Endothelial cell of umbilical vein (primary cell): ENCODE measurements at regions not wholly inside any gene's neighbourhood (a gene's known extent, or its start where the extent isn't known, plus 50 kb on each side); places are given as distances from the start of the nearest gene placed in this dataset.
A peak's percentile ranks its signal among the peaks of the same experiment; 100 is the strongest.
"Not testable (repeated sequence)": the region's sequence is repeated elsewhere in the genome, so short reads cannot be mapped to it uniquely, and the experiment has no call there.

Source experiments
- BruUV-seq: library from RNA; stranded (reverse); fragments of 400-500 nt; replicated peaks from 2 replicates; lab custom pipeline; 2021; lab: Mats Ljungman, UMichigan
- CTCF ChIA-PET: fragments of 300-600, 350-600 bp; sonication (Branson Sonifier 250); formaldehyde crosslinking; loops from one replicate; lab custom pipeline; 2021; ENCODE audit warnings: antibody characterized with exemption, inconsistent platforms; lab: Charles Lee
- POLR2A ChIA-PET: fragments of 300-600, 350-600 bp; sonication (Branson Sonifier 250); formaldehyde crosslinking; loops from one replicate; lab custom pipeline; 2021; ENCODE audit warnings: antibody characterized with exemption, inconsistent platforms; lab: Charles Lee
- DNase-seq: peaks from one replicate; pipeline ENCODE4 v3.0.0-alpha.2; 2011; ENCODE audit warnings: low read depth, low spot score
- FAIRE-seq: peaks from 2 replicates; lab custom pipeline; 2011; peaks lifted over from hg19 to GRCh38; lab: Jason Lieb, UNC
- H2AFZ ChIP-seq: 2 replicates; pipeline ENCODE4 v1.6.0; 2012; ENCODE audit warnings: low read depth, low read length, control low read depth, inconsistent platforms
- H3K27ac ChIP-seq: 2 replicates; pipeline ENCODE4 v1.5.1; 2011; ENCODE audit warnings: low read depth, mild to moderate bottlenecking, control low read depth, low read length, moderate library complexity; ENCODE audit not compliant: insufficient read depth
- H3K27me3 ChIP-seq, 2 experiments: 2 replicates each; pipeline versions ENCODE4 v1.6.0 to v1.6.1; 2011; ENCODE audit warnings: low read length in 2 of 2, mixed read lengths in 1 of 2; ENCODE audit not compliant: control insufficient read depth in 2 of 2, insufficient read depth in 2 of 2
- H3K36me3 ChIP-seq, 2 experiments: 2 replicates in 1 of 2; 3 replicates in 1 of 2; pipeline ENCODE4 v1.5.1; 2011; ENCODE audit warnings: low read length in 2 of 2, mild to moderate bottlenecking in 1 of 2, moderate library complexity in 1 of 2; ENCODE audit not compliant: control insufficient read depth in 2 of 2, insufficient read depth in 2 of 2; ENCODE audit errors: extremely low read depth in 1 of 2
- H3K4me1 ChIP-seq: 3 replicates; pipeline ENCODE4 v1.5.1; 2011; ENCODE audit warnings: mild to moderate bottlenecking, low read length; ENCODE audit not compliant: control insufficient read depth, insufficient read depth; ENCODE audit errors: extremely low read depth
- H3K4me2 ChIP-seq: 2 replicates; pipeline ENCODE4 v1.6.1; 2011; ENCODE audit warnings: low read length, control low read depth, mixed read lengths; ENCODE audit not compliant: insufficient read depth
- H3K4me3 ChIP-seq, 3 experiments: fragments of 200-600 bp in 1 of 3; sonication (generic), shearing (Covaris generic) in 1 of 3; replicated peaks in 1 of 3; 2 replicates each; pipeline ENCODE4 v1.5.1; 2011 to 2016; ENCODE audit warnings: control low read depth in 3 of 3, low read length in 3 of 3, mild to moderate bottlenecking in 2 of 3, inconsistent platforms in 1 of 3, low read depth in 1 of 3, moderate library complexity in 1 of 3; ENCODE audit not compliant: insufficient read depth in 1 of 3
- H3K79me2 ChIP-seq: 2 replicates; pipeline ENCODE4 v1.6.0; 2012; ENCODE audit warnings: low read length, inconsistent platforms; ENCODE audit not compliant: control insufficient read depth, insufficient read depth
- H3K9ac ChIP-seq: replicated peaks from 2 replicates; pipeline ENCODE3; 2011; ENCODE audit warnings: low read length, control low read depth; ENCODE audit not compliant: insufficient read depth; ENCODE audit errors: extremely low read depth
- H3K9me1 ChIP-seq: replicated peaks from 3 replicates; pipeline ENCODE4 v1.6.0; 2011; ENCODE audit warnings: mild to moderate bottlenecking, low read length; ENCODE audit not compliant: control insufficient read depth, insufficient read depth; ENCODE audit errors: extremely low read depth
- H3K9me3 ChIP-seq: replicated peaks from 2 replicates; pipeline ENCODE4 v1.5.1; 2012; ENCODE audit warnings: low read length, inconsistent platforms; ENCODE audit not compliant: control insufficient read depth, insufficient read depth
- H4K20me1 ChIP-seq: replicated peaks from 2 replicates; pipeline ENCODE3; 2011; ENCODE audit warnings: mild to moderate bottlenecking, low read length; ENCODE audit not compliant: control insufficient read depth, insufficient read depth; ENCODE audit errors: extremely low read depth
- dilution Hi-C: fragments of 300-500 bp; cut with MboI; formaldehyde crosslinking; loops from one replicate; pipeline ENCODE4 v1.15.0; 2019; ENCODE audit warnings: low sequenced_read_pairs; ENCODE audit not compliant: extremely low pct_ligation_motif_present
- intact Hi-C: fragments of 100-400 bp; cut with micrococcal nuclease; formaldehyde crosslinking; loops from one replicate; pipeline ENCODE4 v1.10.0; 2022
- TF ChIP-seq, protein P1 (sequence below), 2 donors: IDR thresholded peaks; 1 replicate in 1 of 2; 2 replicates in 1 of 2; pipeline ENCODE4 v1.5.1; 2011; ENCODE audit warnings: low read length in 2 of 2, mild to moderate bottlenecking in 2 of 2, moderate library complexity in 2 of 2, control low read depth in 1 of 2, inconsistent platforms in 1 of 2, low read depth in 1 of 2; ENCODE audit not compliant: insufficient read depth in 1 of 2; ENCODE audit errors: extremely low read depth in 1 of 2

- FAIRE-seq, H4K20me1 ChIP-seq, CTCF ChIA-PET, H3K4me3 ChIP-seq, H3K27ac ChIP-seq, BruUV-seq, H2AFZ ChIP-seq, H3K9ac ChIP-seq, H3K9me1 ChIP-seq, H3K27me3 ChIP-seq, H3K9me3 ChIP-seq, H3K79me2 ChIP-seq, H3K4me2 ChIP-seq, H3K4me1 ChIP-seq, DNase-seq, intact Hi-C loops, POLR2A ChIA-PET, dilution Hi-C loops, H3K36me3 ChIP-seq: not testable (repeated sequence)
- TF ChIP-seq, protein P1, sequence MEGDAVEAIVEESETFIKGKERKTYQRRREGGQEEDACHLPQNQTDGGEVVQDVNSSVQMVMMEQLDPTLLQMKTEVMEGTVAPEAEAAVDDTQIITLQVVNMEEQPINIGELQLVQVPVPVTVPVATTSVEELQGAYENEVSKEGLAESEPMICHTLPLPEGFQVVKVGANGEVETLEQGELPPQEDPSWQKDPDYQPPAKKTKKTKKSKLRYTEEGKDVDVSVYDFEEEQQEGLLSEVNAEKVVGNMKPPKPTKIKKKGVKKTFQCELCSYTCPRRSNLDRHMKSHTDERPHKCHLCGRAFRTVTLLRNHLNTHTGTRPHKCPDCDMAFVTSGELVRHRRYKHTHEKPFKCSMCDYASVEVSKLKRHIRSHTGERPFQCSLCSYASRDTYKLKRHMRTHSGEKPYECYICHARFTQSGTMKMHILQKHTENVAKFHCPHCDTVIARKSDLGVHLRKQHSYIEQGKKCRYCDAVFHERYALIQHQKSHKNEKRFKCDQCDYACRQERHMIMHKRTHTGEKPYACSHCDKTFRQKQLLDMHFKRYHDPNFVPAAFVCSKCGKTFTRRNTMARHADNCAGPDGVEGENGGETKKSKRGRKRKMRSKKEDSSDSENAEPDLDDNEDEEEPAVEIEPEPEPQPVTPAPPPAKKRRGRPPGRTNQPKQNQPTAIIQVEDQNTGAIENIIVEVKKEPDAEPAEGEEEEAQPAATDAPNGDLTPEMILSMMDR (IDR thresholded peaks at IDR 0.05; ENCODE audit: extremely low read depth in 1 of 2, insufficient read depth in 1 of 2, low read depth in 1 of 2, low read length in 2 of 2), result peak in 1 of 2 donors; percentile 3
These were observed 116.6 kb downstream of the SYT15B start for GRCh38 chr10:47646686-47647273.

GRCh38 chr10:47626975-47627374 is 103.5 kb upstream of the AGAP9 start:
- not testable (repeated sequence) for FAIRE-seq

DNA sequence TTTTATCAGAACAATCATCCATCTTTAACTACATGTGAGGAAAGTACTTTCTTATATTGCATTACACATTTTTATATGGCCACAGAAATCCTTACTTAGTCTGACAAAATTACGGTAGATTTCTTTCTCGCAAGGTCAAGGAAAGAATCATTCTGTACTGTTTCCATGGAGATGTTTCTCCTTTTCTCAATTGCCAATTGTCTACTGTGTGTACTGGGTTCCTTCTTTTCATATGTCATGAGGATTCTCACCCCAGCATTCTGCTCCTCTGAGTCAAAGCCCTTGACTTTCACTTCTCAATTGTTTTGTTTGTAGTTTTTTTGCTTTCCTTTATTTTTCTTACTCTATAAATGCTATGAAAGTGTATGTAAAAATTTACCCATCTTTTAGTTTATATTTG is 99.3 kb upstream of the AGAP9 start:
- POLR2A ChIA-PET, H3K4me2 ChIP-seq, dilution Hi-C loops, H3K9me3 ChIP-seq, BruUV-seq, CTCF ChIA-PET, H4K20me1 ChIP-seq, H3K36me3 ChIP-seq, DNase-seq, H2AFZ ChIP-seq, H3K27me3 ChIP-seq, H3K4me1 ChIP-seq, FAIRE-seq, H3K9me1 ChIP-seq, H3K79me2 ChIP-seq, H3K27ac ChIP-seq, intact Hi-C loops, H3K9ac ChIP-seq, H3K4me3 ChIP-seq: not testable (repeated sequence)

More at GRCh38 chr10:47626975-47627374, 103.5 kb upstream of the AGAP9 start:
- H2AFZ ChIP-seq, BruUV-seq, intact Hi-C loops, POLR2A ChIA-PET, H3K4me1 ChIP-seq, H3K9ac ChIP-seq, H3K27me3 ChIP-seq, H3K79me2 ChIP-seq, H3K9me1 ChIP-seq, H3K9me3 ChIP-seq, H3K36me3 ChIP-seq, H3K4me2 ChIP-seq, H4K20me1 ChIP-seq, H3K27ac ChIP-seq, dilution Hi-C loops, DNase-seq, H3K4me3 ChIP-seq, CTCF ChIA-PET: not testable (repeated sequence)
